ENCODE measurements at regions not wholly inside any gene's neighbourhood (a gene's known extent, or its start where the extent isn't known, plus 50 kb on each side); places are given as distances from the start of the nearest gene placed in this dataset.

GRCh38 chr9:105958587-105958986 lies 264.2 kb downstream of the TMEM38B start:
- ChIA-PET POLR2A (ENCODE audit: unreplicated experiment) (no interaction called here), CTCF (interaction anchor here (0.6 kb wide), 1 partner anchor 1101 kb away, joined by 3 read pairs; no protein-coding TSS in a partner anchor)
- H3K4me1 ChIP-seq (ENCODE audit: insufficient read depth, low read length), result no peaks in the 10 kb centered on the region
- no peak overlapping the region for H3K4me2 ChIP-seq (ENCODE audit: low read length)
- H3K4me3 ChIP-seq (ENCODE audit: low read length), result no peak overlapping the region
- H3K36me3 ChIP-seq (ENCODE audit: low read depth, low read length), result no peaks in the 10 kb centered on the region
- DNase-seq, result no peak
- TF ChIP-seq EZH2 (IDR thresholded peaks at IDR 0.05; ENCODE audit: low read length, unreplicated experiment) (no peak), EZH2phosphoT487 (IDR thresholded peaks at IDR 0.05; ENCODE audit: borderline replicate concordance, low read length) (no peak), CTCF (conservative IDR thresholded peaks at IDR 0.05; ENCODE audit: low read depth, low read length) (no peak)
- no peak overlapping the region for H2AFZ ChIP-seq (ENCODE audit: low read length)
- no peaks in the 10 kb centered on the region for H3K9me2 ChIP-seq (replicated peaks; ENCODE audit: low read length)
- intact Hi-C loops (cut with micrococcal nuclease), result no loop called here
- ATAC-seq, result no peak
- H3K79me2 ChIP-seq (ENCODE audit: low read length), result no peaks in the 10 kb centered on the region
- H3K9ac ChIP-seq (ENCODE audit: low read length), result no peak overlapping the region
- no peaks in the 10 kb centered on the region for H3K27me3 ChIP-seq (ENCODE audit: low read length)
- no TSS peak for BruUV-seq (replicated peaks)
- H3K27ac ChIP-seq (ENCODE audit: low read length), result no peak overlapping the region
- no peaks in the 10 kb centered on the region for H4K20me1 ChIP-seq (ENCODE audit: low read length)
- H3K9me3 ChIP-seq (ENCODE audit: low read length), result no peaks in the 10 kb centered on the region
- no peaks in the 10 kb centered on the region for H3F3A ChIP-seq (ENCODE audit: low read length, unreplicated experiment)

- H3K9ac ChIP-seq (ENCODE audit: low read length), result no peak overlapping the region
- TF ChIP-seq EZH2phosphoT487 (IDR thresholded peaks at IDR 0.05; ENCODE audit: borderline replicate concordance, low read length), result no peak
- no peak for TF ChIP-seq EZH2 (IDR thresholded peaks at IDR 0.05; ENCODE audit: low read length, unreplicated experiment)
- no peak for TF ChIP-seq CTCF (conservative IDR thresholded peaks at IDR 0.05; ENCODE audit: low read depth, low read length)
- ATAC-seq, result no peak
- no peaks in the 10 kb centered on the region for H4K20me1 ChIP-seq (ENCODE audit: low read length)
- CTCF ChIA-PET, result no interaction called here
- H3K9me3 ChIP-seq (ENCODE audit: low read length), result no peaks in the 10 kb centered on the region
- POLR2A ChIA-PET (ENCODE audit: unreplicated experiment), result no interaction called here
- no peaks in the 10 kb centered on the region for H3K9me2 ChIP-seq (replicated peaks; ENCODE audit: low read length)
- H3K4me2 ChIP-seq (ENCODE audit: low read length), result no peak overlapping the region
- H3K79me2 ChIP-seq (ENCODE audit: low read length), result no peaks in the 10 kb centered on the region
- H3K27ac ChIP-seq (ENCODE audit: low read length), result no peak overlapping the region
- intact Hi-C loops (cut with micrococcal nuclease), result no loop called here
- no peak overlapping the region for H3K4me3 ChIP-seq (ENCODE audit: low read length)
- no peaks in the 10 kb centered on the region for H3K36me3 ChIP-seq (ENCODE audit: low read depth, low read length)
- DNase-seq, result no peak
- no TSS peak for BruUV-seq (replicated peaks)
- H3K27me3 ChIP-seq (ENCODE audit: low read length), result no peaks in the 10 kb centered on the region
- H2AFZ ChIP-seq (ENCODE audit: low read length), result no peak overlapping the region
- no peaks in the 10 kb centered on the region for H3K4me1 ChIP-seq (ENCODE audit: insufficient read depth, low read length)
- H3F3A ChIP-seq (ENCODE audit: low read length, unreplicated experiment), result no peaks in the 10 kb centered on the region
Observed at GRCh38 chr9:105959531-105959930, 265.2 kb downstream of the TMEM38B start.

- Histone ChIP-seq H3K9ac (ENCODE audit: low read length) (no peak overlapping the region), H3F3A (ENCODE audit: low read length, unreplicated experiment) (no peaks in the 10 kb centered on the region), H2AFZ (ENCODE audit: low read length) (no peak overlapping the region), H3K36me3 (ENCODE audit: low read depth, low read length) (no peaks in the 10 kb centered on the region), H3K4me1 (ENCODE audit: insufficient read depth, low read length) (no peaks in the 10 kb centered on the region), H3K9me2 (replicated peaks; ENCODE audit: low read length) (no peaks in the 10 kb centered on the region), H3K27ac (ENCODE audit: low read length) (no peak overlapping the region), H3K4me2 (ENCODE audit: low read length) (no peak overlapping the region), H3K27me3 (ENCODE audit: low read length) (no peaks in the 10 kb centered on the region), H4K20me1 (ENCODE audit: low read length) (no peaks in the 10 kb centered on the region), H3K79me2 (ENCODE audit: low read length) (no peaks in the 10 kb centered on the region), H3K9me3 (ENCODE audit: low read length) (no peaks in the 10 kb centered on the region), H3K4me3 (ENCODE audit: low read length) (no peak overlapping the region)
- no peak for TF ChIP-seq EZH2 (IDR thresholded peaks at IDR 0.05; ENCODE audit: low read length, unreplicated experiment)
- no peak for TF ChIP-seq EZH2phosphoT487 (IDR thresholded peaks at IDR 0.05; ENCODE audit: borderline replicate concordance, low read length)
- TF ChIP-seq CTCF (conservative IDR thresholded peaks at IDR 0.05; ENCODE audit: low read depth, low read length), result no peak
- ATAC-seq (no peak), DNase-seq (no peak)
- BruUV-seq (replicated peaks), result no TSS peak
- CTCF ChIA-PET, result no interaction called here
- intact Hi-C loops (cut with micrococcal nuclease), result no loop called here
- POLR2A ChIA-PET (ENCODE audit: unreplicated experiment), result no interaction called here
Observed at GRCh38 chr9:105963343-105964099, 269.2 kb downstream of the TMEM38B start.
